Natural killer cell (primary cell): ENCODE measurements at regions not wholly inside any gene's neighbourhood (a gene's known extent, or its start where the extent isn't known, plus 50 kb on each side); places are given as distances from the start of the nearest gene placed in this dataset.
"Not testable (repeated sequence)": the region's sequence is repeated elsewhere in the genome, so short reads cannot be mapped to it uniquely, and the experiment has no call there.

Experiments used
- ATAC-seq, 3 donors: fragments of 150-1000 bp in 2 of 3; fragments of 200-7000 bp in 1 of 3; cut with Tn5 transposase; 1 replicate in 1 of 3; 2 replicates in 2 of 3; pipeline ENCODE4 v1.10.0; 2021; ENCODE audit warnings: mild to moderate bottlenecking in 2 of 3, moderate library complexity in 2 of 3
- DNase-seq, 2 donors: peaks; one replicate each; pipeline versions ENCODE4 v3.0.0 to v3.0.0-alpha.2; 2013 to 2021; ENCODE audit warnings: mixed read lengths in 1 of 2
- H3K27ac ChIP-seq: one replicate; pipeline ENCODE4 v1.5.1; 2013; ENCODE audit warnings: mild to moderate bottlenecking, low read length
- H3K27me3 ChIP-seq: one replicate; pipeline ENCODE4 v1.6.1; 2013; ENCODE audit warnings: low read length; ENCODE audit not compliant: control insufficient read depth, insufficient read depth
- H3K36me3 ChIP-seq: one replicate; pipeline ENCODE4 v1.6.1; 2013; ENCODE audit warnings: low read length; ENCODE audit not compliant: control insufficient read depth, insufficient read depth
- H3K4me1 ChIP-seq: one replicate; pipeline ENCODE4 v1.6.1; 2013; ENCODE audit warnings: low read length; ENCODE audit not compliant: control insufficient read depth, insufficient read depth
- H3K4me3 ChIP-seq: one replicate; pipeline ENCODE4 v1.5.1; 2013; ENCODE audit warnings: low read length
- H3K9me3 ChIP-seq: one replicate; pipeline ENCODE4 v1.6.1; 2013; ENCODE audit warnings: low read length; ENCODE audit not compliant: control insufficient read depth, insufficient read depth
- H3K27ac Mint-ChIP-seq, 2 donors: one replicate each; pipeline ENCODE4 v1.8.0; 2022; ENCODE audit warnings: mild to moderate bottlenecking in 2 of 2, mixed read lengths in 2 of 2, moderate library complexity in 1 of 2
- H3K27me3 Mint-ChIP-seq, 2 donors: one replicate each; pipeline ENCODE4 v1.8.0; 2022; ENCODE audit warnings: low read depth in 2 of 2, mixed read lengths in 2 of 2
- H3K36me3 Mint-ChIP-seq: one replicate; pipeline ENCODE4 v1.8.0; 2022; ENCODE audit warnings: mixed read lengths
- H3K4me1 Mint-ChIP-seq, 2 donors: one replicate each; pipeline ENCODE4 v1.8.0; 2022; ENCODE audit warnings: mixed read lengths in 2 of 2
- H3K4me3 Mint-ChIP-seq: one replicate; pipeline ENCODE4 v1.8.0; 2022; ENCODE audit warnings: mild to moderate bottlenecking, moderate library complexity, mixed read lengths
- H3K9me3 Mint-ChIP-seq, 2 donors: one replicate each; pipeline ENCODE4 v1.8.0; 2022; ENCODE audit warnings: mixed read lengths in 2 of 2
- WGBS: methylation state at CpG from one replicate; pipeline ENCODE4 v1.1.7; 2013; ENCODE audit warnings: missing lambda C conversion rate; ENCODE audit not compliant: insufficient coverage; 5-methylcytosine and 5-hydroxymethylcytosine counted together
- intact Hi-C: fragments of 100-400 bp; cut with micrococcal nuclease; formaldehyde crosslinking; loops from one replicate; pipeline ENCODE4 v1.14.2; 2022
- TF ChIP-seq, protein P1 (sequence below): fragments of 200-600 bp; IDR thresholded peaks from one replicate; pipeline ENCODE4 v1.8.0; 2022; ENCODE audit warnings: antibody characterized with exemption

DNA sequence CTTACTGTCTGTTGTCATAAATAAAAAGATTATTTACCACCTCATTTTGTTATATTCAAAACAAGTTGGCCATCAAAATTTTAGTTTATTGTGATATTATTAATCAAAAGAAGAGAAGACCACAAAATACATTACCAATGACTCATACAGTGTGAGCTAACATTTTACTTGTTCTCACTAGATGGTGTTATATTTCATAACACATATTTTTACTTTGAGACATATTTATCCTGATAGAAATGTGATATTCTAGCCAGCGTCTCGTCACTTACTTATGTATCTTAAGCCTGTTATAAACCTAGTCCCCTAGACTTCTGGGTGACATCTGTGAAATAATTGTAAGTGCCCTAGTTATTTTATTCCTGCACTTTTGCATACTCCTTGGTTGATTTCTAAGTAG lies 263.2 kb downstream of the CDH7 start:
- Mint-ChIP-seq H3K4me3 (no peak overlapping the region), H3K27me3 (no peaks in the 10 kb centered on the region), H3K4me1 (no peaks in the 10 kb centered on the region), H3K27ac (no peak overlapping the region), H3K36me3 (no peaks in the 10 kb centered on the region), H3K9me3 (peaks cover 8 to 13% of the 10 kb centered on the region in 2 donors)
- no peak for ATAC-seq
- no peaks in the 10 kb centered on the region for H3K4me1 ChIP-seq
- H3K4me3 ChIP-seq = no peak overlapping the region
- intact Hi-C loops = no loop called here
- DNase-seq = no peak
- H3K9me3 ChIP-seq = no peaks in the 10 kb centered on the region
- H3K27me3 ChIP-seq = no peaks in the 10 kb centered on the region
- H3K27ac ChIP-seq = no peak overlapping the region
- TF ChIP-seq, protein P1, sequence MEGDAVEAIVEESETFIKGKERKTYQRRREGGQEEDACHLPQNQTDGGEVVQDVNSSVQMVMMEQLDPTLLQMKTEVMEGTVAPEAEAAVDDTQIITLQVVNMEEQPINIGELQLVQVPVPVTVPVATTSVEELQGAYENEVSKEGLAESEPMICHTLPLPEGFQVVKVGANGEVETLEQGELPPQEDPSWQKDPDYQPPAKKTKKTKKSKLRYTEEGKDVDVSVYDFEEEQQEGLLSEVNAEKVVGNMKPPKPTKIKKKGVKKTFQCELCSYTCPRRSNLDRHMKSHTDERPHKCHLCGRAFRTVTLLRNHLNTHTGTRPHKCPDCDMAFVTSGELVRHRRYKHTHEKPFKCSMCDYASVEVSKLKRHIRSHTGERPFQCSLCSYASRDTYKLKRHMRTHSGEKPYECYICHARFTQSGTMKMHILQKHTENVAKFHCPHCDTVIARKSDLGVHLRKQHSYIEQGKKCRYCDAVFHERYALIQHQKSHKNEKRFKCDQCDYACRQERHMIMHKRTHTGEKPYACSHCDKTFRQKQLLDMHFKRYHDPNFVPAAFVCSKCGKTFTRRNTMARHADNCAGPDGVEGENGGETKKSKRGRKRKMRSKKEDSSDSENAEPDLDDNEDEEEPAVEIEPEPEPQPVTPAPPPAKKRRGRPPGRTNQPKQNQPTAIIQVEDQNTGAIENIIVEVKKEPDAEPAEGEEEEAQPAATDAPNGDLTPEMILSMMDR = no peak
- no CpG with 5 or more reads among the region's 2 CpGs for WGBS
- no peaks in the 10 kb centered on the region for H3K36me3 ChIP-seq

DNA sequence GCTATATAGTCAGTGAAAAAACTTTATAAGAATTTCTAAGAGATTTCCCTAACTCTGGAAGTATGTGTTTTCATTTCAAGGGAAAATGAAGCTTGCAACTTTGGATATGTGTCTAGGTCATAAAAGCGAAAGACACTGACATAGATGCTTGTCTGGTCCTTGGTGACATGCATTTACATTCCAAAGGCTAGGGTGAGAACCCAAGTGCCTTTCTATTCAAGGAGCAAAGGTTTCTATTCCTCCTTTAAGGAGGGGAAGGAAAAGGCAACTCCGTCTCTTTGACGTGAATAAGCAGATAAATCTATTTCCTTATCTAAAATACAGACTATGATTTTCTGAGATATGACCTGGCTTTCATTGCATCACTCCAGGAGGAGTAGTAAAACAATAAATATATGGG lies 261.1 kb downstream of the CDH7 start:
- Histone ChIP-seq H3K4me3 (no peak overlapping the region), H3K27me3 (no peaks in the 10 kb centered on the region), H3K4me1 (no peaks in the 10 kb centered on the region), H3K36me3 (no peaks in the 10 kb centered on the region), H3K27ac (no peak overlapping the region), H3K9me3 (no peaks in the 10 kb centered on the region)
- DNase-seq (no peak), ATAC-seq (no peak)
- Mint-ChIP-seq H3K27me3 (no peaks in the 10 kb centered on the region), H3K9me3 (peaks cover 12 to 14% of the 10 kb centered on the region in 2 donors), H3K27ac (no peak overlapping the region), H3K4me1 (no peaks in the 10 kb centered on the region), H3K4me3 (no peak overlapping the region), H3K36me3 (no peaks in the 10 kb centered on the region)
- intact Hi-C loops = no loop called here
- 88% methylated on average over 1 of the region's 3 CpGs for WGBS
- TF ChIP-seq, protein P1 = no peak

DNA sequence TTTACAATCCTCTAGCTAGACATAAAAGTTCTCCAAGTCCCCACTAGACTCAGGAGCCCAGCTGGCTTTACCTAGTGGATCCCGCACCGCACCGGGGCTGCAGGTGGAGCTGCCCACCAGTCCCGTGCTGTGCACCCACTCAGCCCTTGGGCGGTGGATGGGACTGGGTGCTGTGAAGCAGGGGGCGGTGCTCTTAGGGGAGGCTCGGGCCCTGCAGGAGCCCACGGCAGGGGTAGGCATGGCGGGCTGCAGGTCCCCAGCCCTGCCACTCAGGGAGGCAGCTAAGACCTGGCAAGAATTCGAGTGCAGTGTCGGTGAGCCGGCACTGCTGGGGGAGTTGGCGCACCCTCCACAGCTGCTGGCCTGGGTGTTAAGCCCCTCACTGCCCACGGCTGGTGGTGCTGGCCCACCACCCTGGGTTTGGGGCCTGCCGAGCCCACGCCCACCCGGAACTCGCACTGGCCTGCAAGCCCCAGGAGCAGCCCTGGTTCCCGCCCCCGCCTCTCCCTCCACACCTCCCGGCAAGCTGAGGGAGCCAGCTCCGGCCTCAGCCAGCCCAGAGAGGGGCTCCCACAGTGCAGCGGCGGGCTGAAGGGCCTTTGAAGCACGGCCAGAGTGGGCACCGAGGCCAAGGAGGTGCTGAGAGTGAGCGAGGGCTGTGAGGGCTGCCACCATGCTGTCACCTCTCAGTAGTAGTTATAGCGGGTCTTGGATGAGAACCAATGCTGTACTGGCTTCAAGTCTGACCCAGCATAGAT lies 255.2 kb downstream of the CDH7 start:
- Histone ChIP-seq H3K4me3 (no peak overlapping the region), H3K36me3 (no peaks in the 10 kb centered on the region), H3K9me3 (peaks cover 9% of the 10 kb centered on the region), H3K4me1 (no peaks in the 10 kb centered on the region), H3K27ac (no peak overlapping the region), H3K27me3 (no peaks in the 10 kb centered on the region)
- intact Hi-C loops = no loop called here
- no peak for DNase-seq
- H3K4me1 Mint-ChIP-seq = no peaks in the 10 kb centered on the region
- WGBS = 89% methylated on average over 28 of the region's 28 CpGs
- H3K27me3 Mint-ChIP-seq = no peaks in the 10 kb centered on the region
- H3K36me3 Mint-ChIP-seq = peaks cover 5% of the 10 kb centered on the region
- no peak for ATAC-seq
- no peak overlapping the region for H3K4me3 Mint-ChIP-seq
- TF ChIP-seq, protein P1 = no peak
- no peak overlapping the region for H3K27ac Mint-ChIP-seq
- peaks cover 7 to 17% of the 10 kb centered on the region in 2 donors for H3K9me3 Mint-ChIP-seq

DNA sequence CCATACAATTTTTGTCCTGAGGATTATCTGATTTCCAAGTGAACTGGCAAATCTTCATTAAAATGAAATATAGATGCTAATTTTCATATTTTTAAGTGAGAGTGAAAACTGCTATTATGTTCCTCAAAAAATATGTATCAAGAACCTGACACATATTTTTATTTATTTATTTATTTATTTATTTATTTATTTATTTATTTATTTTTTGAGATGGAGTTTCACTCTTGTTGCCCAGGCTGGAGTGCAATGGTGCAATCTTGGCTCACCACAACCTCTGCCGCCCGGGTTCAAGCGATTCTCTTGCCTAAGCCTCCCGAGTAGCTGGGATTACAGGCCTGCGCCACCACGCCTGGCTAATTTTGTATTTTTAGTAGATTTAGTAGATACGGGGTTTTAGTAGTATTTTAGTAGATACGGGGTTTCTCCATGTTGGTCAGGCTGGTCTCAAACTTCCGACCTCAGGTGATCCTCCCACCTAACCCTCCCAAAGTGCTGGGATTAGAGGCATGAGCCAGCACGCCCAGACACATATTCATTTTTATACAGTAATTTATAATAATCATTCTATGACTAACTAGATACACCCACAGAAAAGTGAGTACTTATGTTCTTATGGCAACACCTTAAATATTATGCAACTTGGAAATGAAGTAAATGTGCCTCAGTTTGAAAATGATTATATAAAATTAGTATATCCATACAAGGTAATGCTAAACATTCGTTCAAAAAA lies 248.3 kb downstream of the CDH7 start:
- H3K9me3 Mint-ChIP-seq, H3K4me3 Mint-ChIP-seq, H3K27ac ChIP-seq, intact Hi-C loops, H3K4me1 ChIP-seq, H3K27me3 Mint-ChIP-seq, H3K4me3 ChIP-seq, H3K27ac Mint-ChIP-seq, ATAC-seq, H3K36me3 Mint-ChIP-seq, H3K27me3 ChIP-seq, H3K4me1 Mint-ChIP-seq, DNase-seq, H3K9me3 ChIP-seq, H3K36me3 ChIP-seq: not testable (repeated sequence)
- WGBS = 92% methylated on average over 9 of the region's 11 CpGs
